CD14-positive monocyte (primary cell): ENCODE measurements at regions not wholly inside any gene's neighbourhood (a gene's known extent, or its start where the extent isn't known, plus 50 kb on each side); places are given as distances from the start of the nearest gene placed in this dataset.

Source experiments
- DNase-seq, 3 donors: peaks; one replicate each; pipeline ENCODE4 v3.0.0-alpha.2; 2011 to 2022
- H2AFZ ChIP-seq: 2 replicates; pipeline ENCODE4 v1.6.0; 2012; ENCODE audit warnings: mild to moderate bottlenecking, low read depth, low read length, inconsistent platforms; ENCODE audit not compliant: insufficient read depth, poor library complexity, severe bottlenecking
- H3K27ac ChIP-seq, 2 donors: 1 replicate in 1 of 2; 2 replicates in 1 of 2; pipeline ENCODE4 v1.5.1; 2012 to 2013; ENCODE audit warnings: low read length in 2 of 2, control low read depth in 1 of 2, inconsistent platforms in 1 of 2, low read depth in 1 of 2, mild to moderate bottlenecking in 1 of 2
- H3K27me3 ChIP-seq, 2 donors: one replicate each; pipeline versions ENCODE4 v1.6.0 to v1.6.1; 2011 to 2013; ENCODE audit warnings: low read length in 2 of 2; ENCODE audit not compliant: control insufficient read depth in 2 of 2, insufficient read depth in 2 of 2
- H3K36me3 ChIP-seq, 2 donors: replicated peaks in 1 of 2; 1 replicate in 1 of 2; 2 replicates in 1 of 2; pipeline versions ENCODE4 v1.5.1 to v1.6.1; 2012 to 2013; ENCODE audit warnings: low read length in 2 of 2, control low read depth in 1 of 2, inconsistent platforms in 1 of 2, mild to moderate bottlenecking in 1 of 2; ENCODE audit not compliant: insufficient read depth in 2 of 2, control insufficient read depth in 1 of 2
- H3K4me1 ChIP-seq, 2 donors: 1 replicate in 1 of 2; 2 replicates in 1 of 2; pipeline versions ENCODE4 v1.5.1 to v1.6.1; 2012 to 2013; ENCODE audit warnings: low read length in 2 of 2, control low read depth in 1 of 2, inconsistent platforms in 1 of 2, mild to moderate bottlenecking in 1 of 2, moderate library complexity in 1 of 2; ENCODE audit not compliant: insufficient read depth in 2 of 2, control insufficient read depth in 1 of 2
- H3K4me2 ChIP-seq: replicated peaks from 2 replicates; pipeline ENCODE3; 2012; ENCODE audit warnings: low read length, moderate library complexity, mild to moderate bottlenecking; ENCODE audit not compliant: poor library complexity, severe bottlenecking; ENCODE audit errors: extremely low read depth
- H3K4me3 ChIP-seq, 3 experiments: fragments of 200-600 bp in 1 of 3; sonication (generic) in 1 of 3; replicated peaks in 1 of 3; 1 replicate in 2 of 3; 2 replicates in 1 of 3; pipeline ENCODE4 v1.5.1; 2011 to 2013; ENCODE audit warnings: low read length in 3 of 3, mild to moderate bottlenecking in 3 of 3, control low read depth in 2 of 3, low read depth in 2 of 3, inconsistent platforms in 1 of 3, moderate library complexity in 1 of 3
- H3K79me2 ChIP-seq: 2 replicates; pipeline ENCODE4 v1.6.0; 2012; ENCODE audit warnings: mild to moderate bottlenecking, control low read depth, inconsistent platforms, low read length, moderate library complexity; ENCODE audit not compliant: insufficient read depth
- H3K9ac ChIP-seq: 2 replicates; pipeline ENCODE4 v1.6.0; 2017; ENCODE audit warnings: low read length, mild to moderate bottlenecking; ENCODE audit not compliant: insufficient read depth, poor library complexity, severe bottlenecking
- H3K9me3 ChIP-seq, 2 donors: replicated peaks in 1 of 2; 1 replicate in 1 of 2; 2 replicates in 1 of 2; pipeline versions ENCODE4 v1.5.1 to v1.6.1; 2012 to 2013; ENCODE audit warnings: low read length in 2 of 2, control low read depth in 1 of 2; ENCODE audit not compliant: control insufficient read depth in 1 of 2, insufficient read depth in 1 of 2
- H4K20me1 ChIP-seq: 2 replicates; pipeline ENCODE4 v1.6.0; 2012; ENCODE audit warnings: mild to moderate bottlenecking, low read length, control low read depth, moderate library complexity; ENCODE audit not compliant: insufficient read depth
- H3K27ac Mint-ChIP-seq, 7 donors: one replicate each; pipeline ENCODE4 v1.8.0; 2020; ENCODE audit warnings: mild to moderate bottlenecking in 7 of 7, mixed read lengths in 7 of 7, moderate library complexity in 6 of 7, inconsistent platforms in 2 of 7
- H3K27me3 Mint-ChIP-seq, 3 donors: one replicate each; pipeline ENCODE4 v1.8.0; 2021 to 2022; ENCODE audit warnings: low read depth in 3 of 3, mild to moderate bottlenecking in 3 of 3, mixed read lengths in 3 of 3, moderate library complexity in 3 of 3, inconsistent platforms in 1 of 3
- H3K36me3 Mint-ChIP-seq, 2 donors: one replicate each; pipeline ENCODE4 v1.8.0; 2020; ENCODE audit warnings: mixed read lengths in 2 of 2, inconsistent platforms in 1 of 2, mild to moderate bottlenecking in 1 of 2
- H3K4me1 Mint-ChIP-seq: one replicate; pipeline ENCODE4 v1.8.0; 2020; ENCODE audit warnings: mild to moderate bottlenecking, mixed read lengths
- H3K4me3 Mint-ChIP-seq, 2 donors: one replicate each; pipeline ENCODE4 v1.8.0; 2020; ENCODE audit warnings: mild to moderate bottlenecking in 2 of 2, mixed read lengths in 2 of 2, moderate library complexity in 1 of 2
- H3K9me3 Mint-ChIP-seq, 7 donors: one replicate each; pipeline ENCODE4 v1.8.0; 2020 to 2022; ENCODE audit warnings: mixed read lengths in 7 of 7, mild to moderate bottlenecking in 6 of 7, moderate library complexity in 6 of 7, inconsistent platforms in 2 of 7
- CTCF ChIP-seq: fragments of 200-600 bp; IDR thresholded peaks from one replicate; pipeline ENCODE4 v1.8.0; 2022; ENCODE audit warnings: antibody characterized with exemption, mild to moderate bottlenecking
- WGBS: methylation state at CpG from one replicate; pipeline ENCODE4 v1.1.5; 2013; ENCODE audit warnings: missing lambda C conversion rate; ENCODE audit not compliant: insufficient coverage; 5-methylcytosine and 5-hydroxymethylcytosine counted together
- intact Hi-C, 2 donors: fragments of 100-400 bp; cut with micrococcal nuclease; formaldehyde crosslinking; loops; one replicate each; pipeline versions ENCODE4 v1.15.0 to v1.15.1; 2023

GRCh38 chr2:48098539-48098938 lies 192.2 kb upstream of the FBXO11 start:
- no peak overlapping the region for H3K9ac ChIP-seq
- intact Hi-C loops = no loop called here
- no peaks in the 10 kb centered on the region for H4K20me1 ChIP-seq
- H3K4me1 Mint-ChIP-seq = peaks cover 3% of the 10 kb centered on the region
- H3K4me3 Mint-ChIP-seq = no peak overlapping the region
- H3K9me3 Mint-ChIP-seq = peaks cover 11 to 26% (median 21%) of the 10 kb centered on the region in 7 donors
- no peaks in the 10 kb centered on the region for H3K27me3 ChIP-seq
- no peak overlapping the region for H3K27ac ChIP-seq
- peaks cover 4 to 9% of the 10 kb centered on the region in 2 donors for H3K9me3 ChIP-seq
- no peak overlapping the region for H3K27ac Mint-ChIP-seq
- peaks cover 0 to 4% of the 10 kb centered on the region in 2 donors for H3K36me3 Mint-ChIP-seq
- no peaks in the 10 kb centered on the region for H3K4me1 ChIP-seq
- H2AFZ ChIP-seq = no peak overlapping the region
- no peak overlapping the region for H3K4me2 ChIP-seq
- no peak for TF ChIP-seq CTCF
- no peak for DNase-seq
- H3K79me2 ChIP-seq = no peaks in the 10 kb centered on the region
- peaks cover 0 to 2% (median 2%) of the 10 kb centered on the region in 3 donors for H3K27me3 Mint-ChIP-seq
- H3K4me3 ChIP-seq = no peak overlapping the region
- WGBS = 100% methylated on average over 1 of the region's 1 CpG
- no peaks in the 10 kb centered on the region for H3K36me3 ChIP-seq

- H3K36me3 Mint-ChIP-seq = peaks cover 0 to 4% of the 10 kb centered on the region in 2 donors
- Histone ChIP-seq H3K79me2 (no peaks in the 10 kb centered on the region), H3K4me1 (peaks cover 19 to 24% of the 10 kb centered on the region in 2 donors), H4K20me1 (no peaks in the 10 kb centered on the region), H3K4me3 (no peak overlapping the region), H3K4me2 (no peak overlapping the region), H3K27me3 (no peaks in the 10 kb centered on the region), H3K36me3 (no peaks in the 10 kb centered on the region), H3K9me3 (peaks cover 4 to 9% of the 10 kb centered on the region in 2 donors), H2AFZ (no peak overlapping the region), H3K27ac (no peak overlapping the region), H3K9ac (no peak overlapping the region)
- no peak overlapping the region for H3K27ac Mint-ChIP-seq
- DNase-seq = no peak
- no peak for TF ChIP-seq CTCF
- peaks cover 7 to 19% (median 17%) of the 10 kb centered on the region in 7 donors for H3K9me3 Mint-ChIP-seq
- H3K27me3 Mint-ChIP-seq = peaks cover 0 to 2% (median 0%) of the 10 kb centered on the region in 3 donors
- H3K4me1 Mint-ChIP-seq = peaks cover 25% of the 10 kb centered on the region
- intact Hi-C loops = no loop called here
- no peak overlapping the region for H3K4me3 Mint-ChIP-seq
Observed at GRCh38 chr2:48104418-48104817, 198.1 kb upstream of the FBXO11 start.
